G401.6 (cell line): ENCODE measurements at regions not wholly inside any gene's neighbourhood (a gene's known extent, or its start where the extent isn't known, plus 50 kb on each side); places are given as distances from the start of the nearest gene placed in this dataset.

Source experiments
- FAIRE-seq: peaks from 2 replicates; lab custom pipeline; 2012; peaks lifted over from hg19 to GRCh38; lab: Jason Lieb, UNC

DNA sequence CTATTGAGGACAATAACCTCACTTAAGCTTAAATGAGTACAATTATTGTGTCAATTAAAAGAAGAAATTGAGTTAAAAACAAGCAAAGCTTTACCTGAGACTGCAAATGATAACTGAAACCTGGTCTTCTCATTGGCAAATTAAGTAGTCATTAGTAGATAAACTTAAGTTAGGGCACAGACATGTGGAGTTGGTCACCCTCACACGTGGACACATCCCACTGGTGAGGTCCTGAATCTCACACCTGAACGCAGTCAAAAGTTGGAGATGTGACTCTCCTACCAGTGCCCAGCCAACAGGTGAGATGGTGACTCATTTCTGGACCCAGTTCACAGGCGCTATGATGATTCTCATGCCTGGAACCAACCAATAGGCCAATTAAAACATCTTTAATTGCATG is 311.6 kb downstream of the FOXL1 start:
- FAIRE-seq: no peak

DNA sequence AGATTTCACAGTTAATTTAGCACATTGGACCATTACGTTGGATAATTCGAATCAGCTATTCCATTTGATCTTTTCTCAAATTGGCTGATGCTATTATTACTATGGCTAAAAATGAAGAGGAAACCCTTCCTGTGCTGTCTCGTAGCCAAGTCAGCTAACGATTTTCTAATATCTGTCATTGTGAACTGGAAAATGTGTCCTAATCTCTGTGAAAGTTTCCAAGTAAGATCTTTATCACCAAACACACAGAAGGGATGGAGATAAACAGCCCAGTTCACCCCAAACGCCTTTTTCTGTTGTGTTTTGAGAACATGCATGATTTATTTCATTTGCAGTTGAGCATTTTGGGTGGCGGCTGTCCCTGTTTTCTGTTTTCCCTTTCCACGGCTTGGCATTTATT is 312.8 kb downstream of the FOXL1 start:
- no peak for FAIRE-seq

DNA sequence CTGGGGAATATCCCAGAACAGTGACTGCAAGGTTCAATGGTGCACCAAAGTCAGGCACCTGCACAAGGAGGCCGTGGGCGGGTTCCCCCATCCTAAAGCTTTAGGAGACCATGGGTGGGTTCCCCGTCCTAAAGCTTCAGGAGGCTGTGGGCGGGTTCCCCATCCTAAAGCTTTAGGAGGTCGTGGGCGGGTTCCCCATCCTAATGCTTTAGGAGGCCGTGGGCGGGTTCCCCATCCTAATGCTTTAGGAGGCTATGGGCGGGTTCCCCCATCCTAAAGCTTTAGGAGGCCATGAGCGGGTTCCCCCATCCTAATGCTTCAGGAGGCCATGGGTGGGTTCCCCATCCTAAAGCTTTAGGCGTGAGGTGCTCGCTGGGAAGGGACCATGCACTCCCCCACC is 313.3 kb downstream of the FOXL1 start:
- no peak for FAIRE-seq

DNA sequence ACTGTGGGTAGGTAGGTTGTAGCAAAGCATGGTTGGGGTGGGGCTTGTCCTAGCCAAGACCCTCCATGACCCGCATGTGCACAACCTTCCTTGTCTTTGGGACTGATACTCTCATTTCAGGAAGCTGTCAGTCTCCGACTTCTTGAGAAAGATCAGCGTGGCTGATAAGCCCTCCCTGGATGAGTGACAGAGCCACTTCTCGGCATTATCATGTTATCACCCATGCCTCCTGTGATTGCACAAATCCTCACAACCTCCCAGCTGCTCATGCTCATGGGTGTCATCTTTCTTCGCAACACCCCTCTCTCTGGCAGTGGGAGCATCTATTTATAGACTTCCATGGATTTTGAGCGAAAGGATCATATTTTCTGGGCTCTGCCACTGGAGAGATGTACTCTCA is 314.2 kb downstream of the FOXL1 start:
- FAIRE-seq: no peak

DNA sequence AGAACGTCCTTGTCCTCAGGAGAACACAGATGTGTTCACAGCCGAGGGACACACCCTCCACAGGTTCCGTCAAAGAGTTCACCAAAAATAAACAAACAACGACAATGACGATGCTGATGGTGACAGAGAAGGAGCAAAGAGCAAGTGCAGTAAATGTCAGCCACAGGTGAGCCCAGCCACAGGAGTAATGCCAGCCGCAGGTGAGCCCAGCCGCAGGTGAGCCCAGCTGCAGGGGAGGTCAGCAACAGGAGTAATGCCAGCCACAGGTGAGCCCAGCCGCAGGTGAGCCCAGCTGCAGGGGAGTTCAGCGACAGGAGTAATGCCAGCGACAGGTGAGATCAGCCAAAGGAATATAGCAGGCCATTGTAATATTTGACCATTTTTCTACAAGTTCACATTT is 315.2 kb downstream of the FOXL1 start:
- no peak for FAIRE-seq

DNA sequence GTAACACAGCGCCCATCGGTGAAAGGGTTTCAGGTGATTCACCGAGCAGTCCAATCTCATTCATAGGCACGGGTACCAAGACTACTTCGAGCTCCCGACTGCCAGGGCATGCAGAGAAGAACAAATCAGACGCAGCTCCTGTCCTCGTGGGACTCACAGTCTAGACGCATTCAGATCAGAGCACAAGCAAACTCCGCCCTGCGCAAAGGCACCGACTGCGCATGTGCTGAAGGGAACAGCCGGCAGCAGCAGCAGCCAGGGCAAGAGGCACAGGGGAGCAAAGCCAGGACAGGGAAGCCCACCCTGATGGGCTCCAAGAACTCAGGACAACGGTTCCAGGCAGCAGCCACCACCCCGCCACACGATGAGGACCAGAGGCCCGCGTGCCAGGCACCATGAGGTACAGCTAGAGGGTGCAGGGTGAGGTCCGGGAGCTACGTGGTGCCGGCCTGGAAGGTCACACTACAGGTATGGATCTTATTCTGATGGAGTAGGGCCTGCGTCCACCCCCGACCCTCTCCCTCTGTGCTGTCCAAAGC is 315.7 kb downstream of the FOXL1 start:
- no peak for FAIRE-seq

DNA sequence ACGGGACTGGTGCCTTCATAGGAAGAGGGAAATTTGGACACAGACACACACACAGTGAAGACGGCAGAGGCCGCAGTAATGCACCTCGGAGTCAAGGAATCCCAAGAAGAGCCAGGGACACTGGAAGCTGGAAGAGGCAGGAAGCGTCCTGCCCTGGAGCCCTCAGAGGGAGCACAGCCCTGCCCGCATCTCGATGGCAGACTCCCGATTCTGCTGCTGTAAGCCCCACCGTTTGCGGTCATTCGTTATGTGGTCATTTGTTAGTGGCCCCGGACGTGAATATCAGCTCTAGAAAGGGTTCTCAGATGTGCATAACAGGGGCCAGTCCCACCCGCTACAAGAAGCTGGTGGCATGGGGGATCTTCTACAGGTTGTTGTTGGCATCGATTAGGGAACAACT is 316.6 kb downstream of the FOXL1 start:
- FAIRE-seq: no peak

DNA sequence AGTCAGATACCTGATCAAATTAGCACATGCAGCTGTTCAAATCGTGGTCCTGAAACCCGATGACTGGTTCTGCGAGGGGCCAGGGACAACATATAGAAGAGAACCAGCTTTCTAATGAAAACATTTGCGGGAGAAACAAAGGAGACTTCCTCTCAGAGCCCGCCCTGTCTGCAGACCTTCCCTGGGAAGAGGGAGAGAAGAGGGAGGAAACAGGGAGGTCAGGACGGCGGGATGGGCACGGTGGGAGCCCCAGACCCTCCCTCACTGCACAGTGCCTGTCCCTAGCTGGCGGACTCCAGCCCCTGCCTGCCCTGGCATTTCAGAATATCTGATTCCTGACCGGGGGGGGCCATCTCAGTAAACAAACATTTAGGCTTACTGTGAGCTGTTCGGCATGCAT is 317.3 kb downstream of the FOXL1 start:
- FAIRE-seq: no peak

DNA sequence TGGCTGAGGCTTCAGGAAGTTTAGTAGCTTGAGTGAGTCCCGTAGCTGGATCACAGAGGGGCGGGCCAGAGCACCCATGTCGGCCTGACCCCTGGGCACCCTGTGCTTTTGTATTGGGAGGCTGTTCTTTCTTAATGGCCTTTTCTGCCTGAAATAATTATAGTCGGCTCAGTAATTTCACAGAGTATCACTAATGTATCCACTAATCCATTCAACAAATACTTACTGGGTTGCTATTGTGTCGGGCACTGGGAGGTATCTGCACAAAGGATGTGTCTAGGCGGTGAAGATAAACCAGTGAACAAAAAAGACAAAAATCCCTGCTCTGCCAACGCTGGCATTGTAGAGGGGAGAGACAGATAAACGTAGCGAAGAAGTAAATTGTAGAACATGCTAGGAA is 318.6 kb downstream of the FOXL1 start:
- no peak for FAIRE-seq

DNA sequence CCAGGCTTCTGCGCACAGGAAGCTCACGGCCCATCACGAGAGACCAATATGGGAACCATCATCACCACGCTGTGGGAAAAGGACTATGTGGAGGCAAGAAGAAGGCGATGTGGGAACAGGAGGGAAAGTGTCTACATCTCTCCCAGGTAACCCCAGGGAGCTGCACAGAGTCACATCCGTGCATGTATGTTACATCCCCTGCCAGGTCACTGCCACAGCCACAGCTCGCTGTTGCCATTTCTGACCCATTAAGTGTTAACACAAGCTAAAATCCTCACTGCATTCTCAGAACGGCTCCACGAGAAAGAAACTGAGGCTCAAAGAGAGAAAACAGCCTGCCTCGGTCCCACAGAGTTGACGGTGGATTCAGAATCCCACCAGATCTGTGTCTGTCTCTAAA is 319.1 kb downstream of the FOXL1 start:
- FAIRE-seq: no peak

DNA sequence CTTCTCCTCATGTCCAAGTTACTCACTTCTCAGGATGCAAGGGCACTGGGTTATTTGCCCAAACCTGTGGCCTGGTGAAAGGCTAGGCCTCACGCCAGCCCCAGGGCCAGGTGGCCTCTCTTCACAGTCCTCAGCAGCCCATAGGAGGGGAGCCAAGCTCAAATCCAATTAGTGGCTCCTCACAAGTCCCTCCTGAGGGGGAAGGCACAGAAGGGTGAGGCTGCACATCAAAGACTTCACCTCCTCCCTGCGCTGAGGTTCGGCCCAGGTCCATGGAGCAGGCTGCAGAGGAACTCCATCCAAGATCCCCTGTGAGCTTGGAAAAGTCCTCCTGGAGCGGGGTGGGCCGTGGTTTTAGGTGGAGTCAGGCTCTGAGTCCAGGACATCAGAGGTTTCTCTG is 320.0 kb downstream of the FOXL1 start:
- no peak for FAIRE-seq

DNA sequence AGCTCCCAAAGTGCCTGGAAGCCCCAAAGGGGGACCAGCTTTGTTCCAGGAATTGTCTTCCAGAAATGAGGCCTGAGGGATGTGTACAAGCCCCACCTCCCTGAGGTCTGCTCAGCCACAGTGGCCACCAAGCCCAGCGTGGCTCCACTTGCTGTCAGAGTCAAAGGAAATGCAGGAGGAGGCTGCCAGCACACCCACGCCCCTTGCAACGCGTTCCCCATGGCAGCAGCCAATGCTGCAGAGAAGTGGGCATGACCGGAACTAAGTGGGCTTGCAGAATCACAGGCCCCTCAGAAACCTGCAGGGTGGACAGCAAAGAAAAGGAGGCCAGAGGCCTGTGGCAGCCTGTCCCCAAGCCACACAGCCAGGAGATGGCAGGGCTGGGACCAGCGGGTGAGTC is 320.8 kb downstream of the FOXL1 start:
- no peak for FAIRE-seq

DNA sequence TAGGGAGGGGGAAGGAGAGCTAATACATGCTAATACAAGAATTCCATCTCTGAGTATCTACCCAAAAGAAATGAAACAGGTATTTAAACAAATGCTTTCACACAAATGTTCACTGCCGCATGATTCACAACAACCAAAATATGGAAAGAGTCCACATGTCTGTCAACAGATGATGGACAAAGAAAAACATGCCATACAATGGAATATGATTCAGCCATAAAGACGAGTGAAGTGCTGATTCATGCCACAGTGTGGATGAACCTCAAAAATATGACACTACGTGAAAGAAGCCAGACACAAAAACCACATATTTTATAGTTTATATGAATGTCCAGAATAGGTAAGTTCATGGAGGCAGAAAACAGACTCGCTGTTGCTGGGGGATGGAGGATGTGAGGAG is 321.4 kb downstream of the FOXL1 start:
- FAIRE-seq: no peak

DNA sequence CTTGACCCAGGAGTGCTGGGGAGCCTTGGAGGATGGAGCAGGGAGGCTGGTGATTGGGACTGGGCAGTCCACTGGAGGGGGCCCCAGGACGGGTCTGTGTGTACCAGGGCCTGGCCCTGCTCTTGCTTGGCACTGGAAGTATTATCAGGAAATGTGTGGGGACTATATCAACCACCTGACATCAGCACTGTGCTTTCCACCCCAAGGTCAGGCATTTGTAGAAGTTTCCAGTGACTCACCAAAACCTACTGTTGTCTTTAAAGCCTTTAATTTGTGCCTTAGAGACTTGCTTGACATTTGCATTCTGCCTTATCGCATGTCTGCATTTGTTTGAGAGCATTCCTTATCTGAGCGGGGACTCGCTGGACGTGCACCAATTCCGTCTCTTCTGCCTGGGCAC is 323.1 kb downstream of the FOXL1 start:
- FAIRE-seq: no peak

DNA sequence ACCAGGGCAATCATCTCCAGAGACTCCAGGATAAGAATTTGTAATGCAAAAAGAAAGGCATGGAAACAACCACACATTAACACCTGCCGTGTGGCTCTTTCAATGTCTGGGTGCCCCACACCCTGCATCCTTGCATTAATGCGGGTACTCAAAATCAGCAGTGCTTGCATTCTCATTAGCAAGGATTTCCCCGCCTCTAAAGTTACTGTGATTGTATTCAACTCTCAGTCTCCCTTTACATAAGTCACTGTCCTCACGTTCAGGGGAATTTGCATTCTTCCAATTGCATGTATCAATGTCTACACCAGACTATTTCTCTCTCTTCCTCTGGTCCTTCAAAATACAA is 324.3 kb downstream of the FOXL1 start:
- no peak for FAIRE-seq

DNA sequence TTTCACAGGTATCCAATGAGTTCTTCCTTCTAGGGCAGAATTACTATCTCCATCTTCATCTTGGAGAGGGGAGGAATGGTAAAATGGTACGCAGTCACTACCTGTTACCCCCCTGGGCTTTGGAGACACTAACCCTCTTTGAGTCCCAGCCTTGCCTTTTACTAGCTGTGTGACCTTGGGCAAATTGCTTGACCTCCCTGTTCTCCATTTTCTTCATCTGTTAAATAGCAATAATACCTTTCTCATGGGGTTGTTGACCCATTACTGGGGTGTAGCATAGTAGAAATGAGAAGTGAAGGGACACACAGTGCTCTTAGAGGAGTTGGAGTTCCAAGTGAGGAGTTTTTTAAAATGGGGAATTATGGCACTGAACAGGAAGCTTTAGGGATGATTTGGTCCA is 324.7 kb downstream of the FOXL1 start:
- no peak for FAIRE-seq

DNA sequence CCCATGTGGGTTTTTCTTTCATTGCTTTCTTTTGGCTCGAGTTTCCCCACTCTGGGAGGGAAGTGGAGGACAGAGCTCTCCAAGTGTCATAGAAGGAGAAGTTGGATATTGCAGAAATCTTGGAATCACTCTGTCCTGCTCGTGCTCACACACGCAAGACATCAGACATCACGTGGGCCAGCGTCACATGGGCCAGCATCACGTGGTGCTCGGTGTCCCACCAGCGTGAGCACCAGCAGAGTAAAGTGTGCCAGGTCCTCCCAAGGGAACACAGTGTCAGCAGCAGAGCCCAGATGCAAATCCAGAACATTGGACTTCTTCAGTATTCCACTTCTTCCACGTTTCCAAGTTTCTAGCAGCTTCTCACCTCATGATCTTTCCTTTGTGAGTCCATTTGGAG is 327.0 kb downstream of the FOXL1 start:
- no peak for FAIRE-seq

DNA sequence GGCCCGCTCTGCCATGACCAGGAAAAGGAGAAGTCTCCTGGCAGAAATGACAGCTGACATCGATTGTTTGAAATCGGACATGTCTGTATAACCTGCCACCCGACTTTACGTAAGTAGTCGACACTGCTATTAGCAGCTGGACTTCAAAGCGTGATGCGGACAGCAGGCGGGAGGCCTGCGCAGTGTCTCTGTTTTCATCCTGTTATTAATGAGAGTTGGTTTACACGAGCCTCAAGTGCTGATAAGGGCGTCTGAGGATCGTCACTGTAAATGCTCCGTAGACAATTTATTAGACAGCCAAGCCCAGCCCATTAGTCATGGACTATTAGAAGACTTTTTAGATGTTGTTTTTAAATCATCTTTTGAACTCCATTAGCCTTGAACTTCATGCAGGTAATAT is 328.3 kb downstream of the FOXL1 start:
- FAIRE-seq: no peak

DNA sequence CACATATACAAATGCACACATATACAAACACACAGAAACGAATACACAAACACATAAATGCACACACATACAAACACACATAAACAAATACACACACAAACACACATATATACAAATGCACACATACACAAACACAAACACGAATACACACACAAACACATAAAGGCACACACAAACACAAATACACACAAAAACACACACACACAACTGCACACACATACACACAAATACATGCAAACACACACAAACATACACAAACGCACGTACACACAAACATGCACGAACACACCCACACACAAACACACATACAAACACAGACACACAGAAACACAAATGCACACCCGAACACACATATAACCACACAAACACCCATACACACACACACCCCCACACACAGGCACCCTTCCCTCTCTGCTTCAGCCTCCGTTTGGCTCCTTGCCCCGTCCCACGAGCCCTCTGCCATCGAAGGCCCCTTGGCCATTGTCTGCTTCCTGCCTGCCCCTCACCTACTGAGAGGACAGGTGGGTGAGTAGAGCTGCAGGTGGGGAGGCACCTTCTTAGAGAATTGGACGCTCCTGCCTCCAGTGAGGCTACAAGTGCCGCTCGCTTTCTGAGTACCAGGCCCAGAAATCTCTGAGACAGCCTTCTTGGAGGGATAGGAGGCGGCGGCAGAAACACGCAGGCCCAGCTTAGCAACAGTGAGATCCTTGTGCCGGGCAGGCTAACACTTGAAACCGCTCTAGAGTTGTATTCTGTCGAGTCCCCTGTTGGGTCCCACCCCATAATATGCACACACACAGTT is 331.2 kb downstream of the FOXL1 start:
- no peak for FAIRE-seq

DNA sequence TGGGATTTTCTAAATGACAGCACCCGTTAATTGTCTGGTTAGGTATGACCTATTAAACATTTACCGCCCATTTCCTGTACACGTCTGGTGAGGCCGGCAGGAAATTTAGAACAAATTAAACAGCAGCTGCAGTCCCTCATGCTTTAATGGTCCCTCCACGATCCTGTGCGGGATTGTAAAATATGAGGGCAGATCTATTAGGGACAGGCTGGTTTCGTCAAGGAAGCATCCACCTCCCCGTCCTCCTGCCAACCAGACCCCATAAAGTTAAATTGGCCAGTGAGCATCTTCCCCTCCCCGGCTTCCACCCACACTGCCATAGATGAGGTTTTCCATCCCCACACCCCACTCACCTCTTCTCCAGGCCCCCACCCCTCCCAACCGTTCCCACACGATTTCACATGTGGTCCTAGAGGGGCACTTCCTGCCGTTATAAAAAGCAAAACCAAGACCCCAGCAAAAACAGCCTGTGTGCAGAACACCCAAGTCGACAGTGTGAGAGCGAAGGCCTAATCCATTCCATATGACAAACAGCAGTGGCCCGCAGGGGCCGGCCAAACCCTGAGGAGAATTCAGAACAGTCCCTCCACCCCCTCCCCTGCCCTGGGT is 331.9 kb downstream of the FOXL1 start:
- FAIRE-seq: no peak

DNA sequence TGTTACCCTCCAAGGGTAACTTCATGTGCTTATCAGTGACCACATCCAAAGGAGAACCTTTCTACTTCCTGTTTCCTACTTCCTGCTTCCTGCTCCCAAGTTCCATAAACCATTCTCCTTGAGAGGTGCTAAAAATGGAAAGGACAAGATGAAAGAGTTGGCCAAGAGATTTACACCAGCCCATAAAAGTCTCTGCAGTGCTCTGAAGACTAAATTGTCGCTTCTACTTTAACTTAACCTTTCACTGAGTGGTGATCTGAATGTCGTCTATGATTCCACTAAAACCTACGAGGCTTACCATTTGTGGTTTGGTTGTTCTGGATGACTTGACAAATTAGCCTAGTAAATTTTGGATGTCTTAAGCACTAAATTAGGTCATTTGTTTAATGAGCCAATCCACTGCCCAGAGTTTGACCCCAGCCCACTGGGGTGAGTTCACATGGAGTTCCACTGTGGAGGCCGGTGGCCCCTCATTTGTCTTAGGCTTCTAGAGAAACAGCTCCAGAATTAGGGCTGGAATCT is 333.1 kb downstream of the FOXL1 start:
- no peak for FAIRE-seq

DNA sequence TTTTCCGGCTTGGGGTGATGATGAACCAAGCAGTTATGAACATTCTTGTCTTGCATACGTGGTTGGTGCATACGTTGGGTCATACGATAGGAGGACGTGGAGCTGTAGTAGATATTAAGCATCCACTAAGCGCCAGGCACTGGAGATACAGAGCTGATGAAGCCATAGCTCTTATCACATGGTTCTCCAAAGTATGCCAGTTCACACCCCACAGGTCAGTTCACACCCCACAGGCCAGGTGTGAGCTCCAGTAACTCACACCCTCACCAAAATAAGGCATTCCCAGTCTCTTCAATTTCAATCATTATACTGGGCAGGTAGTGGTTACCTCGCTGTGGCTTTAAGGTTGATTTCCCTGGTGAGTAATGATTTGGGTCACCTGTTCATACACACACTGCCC is 335.5 kb downstream of the FOXL1 start:
- no peak for FAIRE-seq

DNA sequence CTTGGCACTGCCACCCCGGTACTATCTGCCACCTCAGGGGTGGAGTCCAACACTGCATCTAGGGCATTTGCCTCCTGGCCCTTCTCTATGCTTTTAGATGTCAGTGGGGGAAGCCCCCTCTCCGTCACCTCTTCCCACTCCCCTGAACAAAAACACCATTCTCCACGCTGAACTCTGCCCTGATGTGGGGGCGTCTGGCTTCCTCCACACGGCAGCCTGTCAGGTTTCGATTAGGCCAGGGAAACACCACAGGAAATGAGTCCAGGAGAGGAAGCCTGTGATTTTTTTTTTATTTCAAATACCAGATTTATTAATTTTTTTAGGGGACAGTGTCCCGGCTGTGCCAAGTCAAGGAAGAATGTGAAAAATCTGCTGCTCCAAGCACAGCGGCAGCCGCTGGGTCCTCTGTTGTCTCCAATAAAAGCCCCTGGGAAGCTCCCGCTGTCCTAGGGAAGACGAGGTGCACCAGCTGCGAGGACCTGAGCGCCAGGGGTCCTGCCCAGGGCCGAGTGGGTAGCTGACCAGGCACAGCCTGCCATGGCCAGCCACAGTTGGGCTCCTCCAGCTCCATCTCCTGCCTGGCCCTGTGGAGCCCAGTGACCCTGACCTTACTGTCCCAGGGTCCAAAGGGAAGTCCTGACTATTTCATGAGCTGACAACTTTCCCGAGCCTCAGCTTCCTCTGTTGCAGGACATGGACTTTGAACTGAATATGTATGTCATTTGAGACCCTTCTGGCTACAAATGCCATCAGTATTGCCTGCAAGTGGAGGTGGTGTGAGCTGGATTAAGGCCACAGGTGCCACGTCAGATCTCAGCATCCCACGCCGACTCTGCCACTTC is 336.7 kb downstream of the FOXL1 start:
- no peak for FAIRE-seq
